Lower lobe of right lung (tissue), 2 donors: ENCODE measurements at regions not wholly inside any gene's neighbourhood (a gene's known extent, or its start where the extent isn't known, plus 50 kb on each side); places are given as distances from the start of the nearest gene placed in this dataset.

Experiments
- ATAC-seq, 2 donors: fragments of 200-7000 bp; cut with Tn5 transposase; one replicate each; pipeline ENCODE4 v1.9.1; 2020 to 2022; ENCODE audit warnings: mild to moderate bottlenecking in 2 of 2, moderate library complexity in 2 of 2
- DNase-seq: peaks from one replicate; pipeline ENCODE4 v3.0.0-alpha.2; 2020
- H3K27ac ChIP-seq: fragments of 200-600 bp; one replicate; pipeline ENCODE4 v1.8.0; 2022
- H3K27me3 ChIP-seq: fragments of 200-600 bp; one replicate; pipeline ENCODE4 v1.8.0; 2022; ENCODE audit warnings: low read depth
- H3K36me3 ChIP-seq: fragments of 200-600 bp; one replicate; pipeline ENCODE4 v1.8.0; 2022; ENCODE audit warnings: mild to moderate bottlenecking
- H3K4me1 ChIP-seq: fragments of 200-600 bp; one replicate; pipeline ENCODE4 v1.8.0; 2022
- H3K4me3 ChIP-seq: fragments of 200-600 bp; one replicate; pipeline ENCODE4 v1.8.0; 2022; ENCODE audit warnings: mild to moderate bottlenecking
- H3K9me3 ChIP-seq: fragments of 200-600 bp; one replicate; pipeline ENCODE4 v1.8.0; 2022
- CTCF ChIP-seq: fragments of 200-600 bp; IDR thresholded peaks from one replicate; pipeline ENCODE4 v1.8.0; 2022; ENCODE audit warnings: antibody characterized with exemption, mild to moderate bottlenecking
- intact Hi-C: fragments of 100-400 bp; cut with DNase I; formaldehyde crosslinking; loops from one replicate; pipeline ENCODE4 v1.11.0; 2022
- donor health status: DM: no; HTN: yes; CAD: no; lungs with severe emphysema.

GRCh38 chr9:22997923-22998322 lies 551.3 kb downstream of the DMRTA1 start:
- no peak for TF ChIP-seq CTCF
- no peaks in the 10 kb centered on the region for H3K36me3 ChIP-seq
- no peaks in the 10 kb centered on the region for H3K27me3 ChIP-seq
- peaks cover 19% of the 10 kb centered on the region for H3K9me3 ChIP-seq
- H3K4me1 ChIP-seq = no peaks in the 10 kb centered on the region
- no peak overlapping the region for H3K4me3 ChIP-seq
- no peak for ATAC-seq
- H3K27ac ChIP-seq = no peak overlapping the region
- intact Hi-C loops = no loop called here
- DNase-seq = no peak

GRCh38 chr9:23005156-23005555 lies 558.5 kb downstream of the DMRTA1 start:
- H3K4me3 ChIP-seq = no peak overlapping the region
- no peaks in the 10 kb centered on the region for H3K36me3 ChIP-seq
- no peaks in the 10 kb centered on the region for H3K9me3 ChIP-seq
- DNase-seq (no peak), ATAC-seq (no peak)
- H3K27ac ChIP-seq = no peak overlapping the region
- intact Hi-C loops = no loop called here
- H3K4me1 ChIP-seq = no peaks in the 10 kb centered on the region
- no peaks in the 10 kb centered on the region for H3K27me3 ChIP-seq
- TF ChIP-seq CTCF = no peak

GRCh38 chr9:23006127-23006526 lies 559.5 kb downstream of the DMRTA1 start:
- Histone ChIP-seq H3K27me3 (no peaks in the 10 kb centered on the region), H3K9me3 (no peaks in the 10 kb centered on the region), H3K36me3 (no peaks in the 10 kb centered on the region), H3K27ac (no peak overlapping the region), H3K4me3 (no peak overlapping the region), H3K4me1 (no peaks in the 10 kb centered on the region)
- no peak for ATAC-seq
- intact Hi-C loops = no loop called here
- TF ChIP-seq CTCF = no peak
- DNase-seq = no peak

- H3K9me3 ChIP-seq = no peaks in the 10 kb centered on the region
- H3K27ac ChIP-seq = no peak overlapping the region
- TF ChIP-seq CTCF = no peak
- H3K36me3 ChIP-seq = no peaks in the 10 kb centered on the region
- no peaks in the 10 kb centered on the region for H3K27me3 ChIP-seq
- H3K4me1 ChIP-seq = no peaks in the 10 kb centered on the region
- no peak for ATAC-seq
- DNase-seq = no peak
- no peak overlapping the region for H3K4me3 ChIP-seq
- intact Hi-C loops = no loop called here
Measured at GRCh38 chr9:23011669-23012068, 565.0 kb downstream of the DMRTA1 start.

GRCh38 chr9:23015557-23015956 lies 568.9 kb downstream of the DMRTA1 start:
- intact Hi-C loops = no loop called here
- ATAC-seq = no peak
- H3K27me3 ChIP-seq = no peaks in the 10 kb centered on the region

More at GRCh38 chr9:23015557-23015956, 568.9 kb downstream of the DMRTA1 start:
- DNase-seq = no peak
- H3K27ac ChIP-seq = no peak overlapping the region
- H3K4me1 ChIP-seq = no peaks in the 10 kb centered on the region
- TF ChIP-seq CTCF = no peak
- H3K9me3 ChIP-seq = no peaks in the 10 kb centered on the region
- H3K4me3 ChIP-seq = no peak overlapping the region
- no peaks in the 10 kb centered on the region for H3K36me3 ChIP-seq
